ENCODE measurements at regions not wholly inside any gene's neighbourhood (a gene's known extent, or its start where the extent isn't known, plus 50 kb on each side); places are given as distances from the start of the nearest gene placed in this dataset.
A peak's percentile ranks its signal among the peaks of the same experiment; 100 is the strongest.
"Not testable (repeated sequence)": the region's sequence is repeated elsewhere in the genome, so short reads cannot be mapped to it uniquely, and the experiment has no call there.

DNA sequence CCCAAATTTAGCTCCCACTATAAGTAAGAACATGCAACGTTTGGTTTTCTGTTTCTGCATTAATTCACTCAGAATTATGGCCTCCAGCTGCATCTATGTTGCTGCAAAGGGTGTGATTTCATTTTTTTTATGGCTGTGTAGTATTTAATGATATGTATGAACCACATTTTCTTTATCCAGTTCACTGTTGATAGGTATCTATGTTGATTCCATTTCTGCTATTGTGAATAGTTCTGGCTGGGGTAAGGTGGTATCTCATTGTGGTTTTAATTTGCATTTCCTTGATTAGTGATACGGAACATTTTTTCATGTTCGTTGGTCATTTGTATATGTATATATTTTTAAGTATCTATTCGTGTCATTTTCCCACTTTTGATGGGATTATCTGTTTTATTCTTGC is 674.3 kb downstream of the NUP35 start:
- no peak for DNase-seq (ENCODE audit: low read depth)

DNA sequence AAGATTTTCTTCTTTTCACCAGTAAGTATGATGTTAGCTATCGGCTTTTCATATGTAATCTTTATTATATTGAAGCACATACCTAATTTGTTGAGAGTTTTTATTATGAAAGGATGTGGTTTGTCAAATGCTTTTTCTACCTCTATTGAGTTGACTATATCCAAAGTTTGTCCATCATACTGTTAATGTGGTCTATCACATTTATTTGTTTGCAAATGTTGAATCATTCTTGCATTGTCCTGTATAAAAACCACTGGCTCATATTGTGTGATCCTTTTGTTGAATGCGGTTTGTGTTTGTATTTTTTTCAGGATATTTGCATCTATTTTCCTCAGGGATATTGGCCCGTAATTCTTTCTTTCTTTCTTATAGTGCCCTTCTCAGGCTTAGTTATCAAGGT is 675.5 kb downstream of the NUP35 start:
- no peak for DNase-seq (ENCODE audit: low read depth)

DNA sequence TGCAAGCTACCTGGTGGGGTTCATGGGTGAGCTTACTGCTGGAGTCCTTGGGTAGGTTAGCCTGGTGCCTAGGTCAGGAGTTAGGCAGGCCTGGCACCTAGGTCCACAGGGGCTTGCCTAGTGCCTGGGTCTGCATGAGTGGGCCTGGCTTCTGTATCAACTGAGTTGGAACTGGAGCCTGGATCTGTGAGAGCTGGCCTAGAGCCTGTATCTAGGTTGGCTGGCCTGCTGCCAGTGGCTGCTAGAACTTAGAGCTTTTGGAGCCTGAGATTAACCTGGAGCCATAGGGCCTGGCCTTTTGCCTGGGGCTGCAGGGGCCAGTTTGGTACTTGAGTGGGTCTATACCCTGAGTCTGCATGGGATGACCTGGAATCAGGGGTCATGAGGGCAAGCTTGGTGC is 679.4 kb downstream of the NUP35 start:
- DNase-seq (ENCODE audit: low read depth), result no peak

DNA sequence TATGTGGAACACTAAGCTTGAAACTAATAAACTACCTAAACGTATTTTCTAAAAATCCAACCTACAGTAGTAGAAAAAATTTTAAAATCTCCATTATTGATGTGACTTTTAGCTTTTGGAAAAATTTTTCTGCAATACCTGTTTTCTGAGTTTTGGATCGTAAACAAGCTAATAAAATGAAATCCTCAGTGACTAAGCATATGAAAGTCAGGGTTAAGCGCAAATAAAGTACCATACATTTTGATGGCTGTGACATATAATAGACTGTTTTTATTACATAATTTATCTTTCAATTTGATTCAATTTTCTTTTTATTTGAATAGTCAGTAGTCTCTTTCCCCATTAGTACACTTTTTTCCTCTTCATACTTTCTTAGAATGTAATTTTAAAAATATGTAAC is 683.6 kb downstream of the NUP35 start:
- no peak for DNase-seq (ENCODE audit: low read depth)

DNA sequence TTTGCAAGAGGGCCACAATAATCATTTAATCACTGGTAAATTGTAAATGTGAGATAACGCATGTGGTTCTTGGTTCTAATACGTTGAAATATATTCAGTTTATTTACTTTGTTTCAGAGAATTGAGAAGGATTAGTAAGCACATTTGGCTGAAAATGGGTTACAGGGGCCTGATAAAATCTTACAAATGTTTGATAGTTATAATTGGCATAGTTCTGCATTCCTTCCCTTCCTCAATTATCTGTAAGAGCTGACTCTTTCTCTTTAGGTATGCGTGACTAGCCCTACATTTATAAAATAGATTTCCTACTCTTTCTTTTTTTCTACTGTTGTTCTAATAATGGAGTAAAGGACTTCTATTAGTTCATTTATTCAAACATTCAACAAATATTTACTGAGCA is 685.2 kb downstream of the NUP35 start:
- no peak for DNase-seq (ENCODE audit: low read depth)

DNA sequence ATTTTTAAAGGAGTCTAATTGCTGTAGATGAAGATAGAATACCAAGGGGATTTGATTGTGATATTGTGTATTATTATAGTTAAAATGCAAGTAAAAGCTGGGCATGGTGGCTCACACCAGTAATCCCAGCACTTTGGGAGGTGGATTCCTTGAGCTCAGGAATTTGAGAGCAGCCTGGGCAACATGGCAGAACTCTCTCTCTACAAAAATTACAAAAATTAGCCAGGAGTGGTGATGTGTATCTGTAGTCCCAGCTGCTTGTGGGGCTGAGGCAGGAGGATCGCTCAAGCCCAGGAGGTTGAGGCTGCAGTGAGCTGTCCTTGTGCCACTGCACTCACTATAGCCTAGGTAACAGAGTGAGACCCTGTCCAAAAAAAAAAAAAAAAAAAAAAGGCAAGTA is 687.0 kb downstream of the NUP35 start:
- no peak for DNase-seq (ENCODE audit: low read depth)

DNA sequence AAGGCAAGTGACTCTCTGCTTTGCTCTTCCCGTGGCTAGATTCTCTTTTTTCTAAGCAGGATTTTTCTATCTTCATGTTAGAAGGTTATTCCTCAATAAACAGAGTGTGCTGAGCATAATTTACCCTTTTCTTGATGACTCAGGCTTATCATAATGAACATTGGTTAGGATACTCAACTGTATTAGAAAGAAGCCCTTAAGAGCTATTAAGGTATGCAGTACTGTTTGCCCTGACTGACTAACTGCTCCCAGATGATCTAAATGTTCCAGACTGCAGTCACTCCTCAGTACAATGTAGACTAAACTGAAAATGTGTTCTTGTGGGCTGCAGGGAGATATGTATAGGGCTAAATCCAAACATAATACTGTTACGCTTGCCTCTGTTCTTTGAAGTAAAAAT is 687.8 kb downstream of the NUP35 start:
- no peak for DNase-seq (ENCODE audit: low read depth)

DNA sequence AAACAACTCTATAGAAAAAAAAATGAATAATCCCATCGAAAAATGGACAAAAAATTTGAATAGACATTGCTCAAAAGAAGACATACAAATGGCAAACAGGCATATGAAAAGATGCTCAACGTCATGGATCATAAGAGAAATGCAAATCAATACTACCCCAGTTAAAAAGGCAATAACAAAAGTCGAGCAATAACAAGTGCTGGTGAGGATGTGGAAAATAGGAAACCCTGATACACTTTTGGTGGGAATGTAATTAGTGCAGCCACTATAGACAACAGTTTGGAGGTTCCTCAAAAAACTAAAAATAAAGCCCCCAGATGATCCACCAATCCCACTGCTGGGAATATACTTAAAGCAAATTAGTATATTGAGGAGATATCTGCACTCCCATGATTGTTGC is 701.5 kb downstream of the NUP35 start:
- DNase-seq (ENCODE audit: low read depth), result no peak

DNA sequence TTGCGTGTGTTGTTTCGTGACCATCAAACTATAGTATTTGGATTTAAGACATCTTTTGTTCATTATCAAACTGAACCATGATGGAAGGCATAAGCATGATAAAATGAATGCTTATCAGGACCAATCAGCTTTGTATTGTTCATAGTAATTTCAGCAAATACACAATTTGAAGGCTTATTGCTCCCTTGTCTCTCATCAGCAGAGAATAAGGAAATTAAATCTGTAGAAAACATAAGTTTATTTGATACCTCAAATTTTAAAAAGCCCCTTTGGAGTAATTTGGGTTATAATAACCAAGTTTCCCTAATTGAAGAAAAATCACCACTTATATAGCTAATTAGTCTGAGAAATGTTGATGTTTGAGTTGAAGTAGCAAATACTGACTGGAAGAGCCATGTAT is 705.7 kb downstream of the NUP35 start:
- DNase-seq (ENCODE audit: low read depth), result no peak

DNA sequence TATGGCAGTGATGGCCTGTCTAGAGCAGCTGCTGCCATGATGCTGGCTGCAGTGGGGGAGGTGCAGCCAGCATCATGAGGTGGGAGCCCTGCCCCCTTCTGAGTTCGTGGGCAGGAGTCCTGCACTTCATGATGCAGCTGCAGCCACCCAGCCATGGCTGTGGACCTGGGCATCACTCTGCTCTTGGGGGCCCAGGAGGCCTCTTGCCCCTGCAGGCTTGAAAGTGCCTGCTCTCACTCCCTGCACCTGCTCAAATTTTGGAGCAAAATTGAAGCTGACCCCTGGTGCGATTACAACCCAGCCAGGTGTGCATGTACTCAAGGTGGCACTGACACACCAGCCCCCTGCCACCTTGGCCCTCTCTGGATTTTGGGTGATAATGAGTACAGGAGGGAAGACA is 712.9 kb downstream of the NUP35 start:
- DNase-seq (ENCODE audit: low read depth), result no peak

DNA sequence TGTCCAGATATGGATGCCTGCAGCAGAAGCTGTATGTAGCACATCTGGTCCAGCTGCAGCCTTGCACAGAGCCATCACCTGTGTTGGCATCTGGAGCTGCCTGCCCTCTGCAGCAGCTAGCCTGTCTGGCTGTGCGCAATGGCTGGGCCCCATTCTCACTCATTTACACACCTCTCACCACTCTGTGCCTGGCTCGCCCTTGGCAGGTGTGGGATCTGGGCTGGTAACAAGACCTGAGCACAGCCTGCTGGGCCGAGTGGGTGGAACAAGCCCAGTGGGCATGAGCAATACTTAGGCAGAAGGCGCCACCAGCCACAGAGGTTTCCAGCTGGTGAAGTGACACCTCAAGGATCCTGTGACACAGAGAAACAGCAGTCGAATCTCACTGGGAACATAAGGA is 714.1 kb downstream of the NUP35 start:
- no peak for DNase-seq (ENCODE audit: low read depth)

DNA sequence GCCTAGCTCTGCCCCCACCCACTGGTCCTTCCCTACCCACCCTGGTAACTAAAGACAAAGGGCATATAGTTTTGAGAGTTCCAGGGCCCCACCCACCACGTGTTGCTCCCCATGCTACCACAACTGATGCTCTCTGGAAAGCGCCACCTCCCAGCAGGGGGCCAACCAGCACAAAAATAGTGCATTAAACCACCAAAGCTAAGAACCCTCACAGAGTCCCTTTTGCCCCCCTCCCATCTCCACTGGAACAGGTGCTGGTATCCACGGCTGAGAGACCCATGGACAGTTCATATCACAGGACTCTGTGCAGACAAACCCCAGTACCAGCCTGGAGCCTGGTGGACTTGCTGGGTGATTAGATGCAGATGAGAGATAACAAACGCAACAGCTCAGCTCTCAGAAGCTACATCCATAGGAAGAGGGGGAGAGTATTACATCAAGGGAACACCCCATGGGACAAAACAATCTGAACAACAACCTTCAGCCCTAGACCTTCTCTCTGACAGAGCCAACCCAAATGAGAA is 715.9 kb downstream of the NUP35 start:
- no peak for DNase-seq (ENCODE audit: low read depth)

DNA sequence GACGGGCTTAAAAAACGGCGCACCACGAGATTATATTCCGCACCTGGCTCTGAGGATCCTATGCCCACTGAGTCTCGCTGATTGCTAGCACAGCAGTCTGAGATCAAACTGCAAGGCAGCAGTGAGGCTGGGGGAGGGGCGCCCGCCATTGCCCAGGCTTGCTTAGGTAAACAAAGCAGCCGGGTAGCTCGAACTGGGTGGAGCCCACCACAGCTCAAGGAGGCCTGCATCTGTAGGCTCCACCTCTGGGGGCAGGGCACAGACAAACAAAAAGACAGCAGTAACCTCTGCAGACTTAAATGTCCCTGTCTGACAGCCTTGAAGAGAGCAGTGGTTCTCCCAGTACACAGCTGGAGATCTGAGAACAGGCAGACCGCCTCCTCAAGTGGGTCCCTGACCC is 725.6 kb downstream of the NUP35 start:
- DNase-seq (ENCODE audit: low read depth), result not testable (repeated sequence)

DNA sequence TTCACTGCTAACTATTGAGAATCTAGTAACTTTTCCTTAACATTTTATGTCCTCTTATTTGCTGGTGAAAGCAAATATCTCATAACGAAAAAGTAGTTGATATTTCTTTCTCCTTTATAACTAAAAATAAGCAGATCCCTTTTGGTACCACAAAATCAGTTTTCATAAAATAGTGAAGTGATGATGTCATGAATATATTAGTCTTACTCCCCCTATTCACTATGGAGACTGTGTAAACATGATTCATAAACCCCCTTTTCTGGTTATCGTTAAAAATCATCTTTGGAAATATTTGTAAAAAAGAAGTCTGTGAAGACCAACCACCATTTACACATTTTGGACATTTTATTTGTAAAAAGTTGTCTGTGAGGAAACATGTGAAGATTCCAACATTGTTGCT is 734.9 kb downstream of the NUP35 start:
- DNase-seq (ENCODE audit: low read depth), result no peak

DNA sequence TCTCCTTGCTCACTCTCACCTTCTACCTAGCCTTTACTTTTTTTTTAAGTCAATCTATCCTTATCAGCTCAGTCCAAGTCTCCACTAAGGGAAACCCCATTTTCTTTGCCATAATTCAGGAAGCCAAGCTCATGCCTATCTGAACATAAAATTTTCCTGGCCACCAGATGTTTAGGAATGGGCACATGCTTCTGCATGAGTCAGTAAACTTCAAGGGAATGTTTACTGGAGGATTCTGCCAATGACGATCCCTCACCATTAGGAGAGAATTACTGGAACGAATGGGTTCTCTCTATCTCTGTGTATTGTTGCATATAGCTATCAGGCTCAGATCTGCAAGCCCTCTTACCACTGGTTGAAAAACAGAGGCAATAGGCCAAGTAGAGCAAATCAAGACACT is 731.7 kb upstream of the ZNF804A start:
- no peak for DNase-seq (ENCODE audit: low read depth)

DNA sequence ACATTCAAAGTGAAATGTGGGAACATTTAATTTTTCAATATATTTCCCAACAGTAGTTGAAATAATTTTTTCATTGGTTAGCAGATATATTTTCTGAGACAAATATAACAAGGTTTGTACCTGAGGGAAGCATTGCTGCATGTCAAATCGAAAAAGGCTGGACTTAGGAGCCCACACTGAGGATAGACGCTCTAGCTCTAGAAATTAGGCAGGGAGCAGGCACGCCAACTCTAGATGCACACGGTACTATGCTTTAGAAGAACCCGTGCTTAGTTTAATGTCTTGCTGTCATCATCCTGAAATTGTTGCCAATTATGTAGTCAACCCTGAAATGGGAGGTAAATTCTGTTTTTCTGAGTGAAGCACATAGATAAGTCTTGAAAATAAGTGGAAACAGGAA is 731.1 kb upstream of the ZNF804A start:
- no peak for DNase-seq (ENCODE audit: low read depth)

DNA sequence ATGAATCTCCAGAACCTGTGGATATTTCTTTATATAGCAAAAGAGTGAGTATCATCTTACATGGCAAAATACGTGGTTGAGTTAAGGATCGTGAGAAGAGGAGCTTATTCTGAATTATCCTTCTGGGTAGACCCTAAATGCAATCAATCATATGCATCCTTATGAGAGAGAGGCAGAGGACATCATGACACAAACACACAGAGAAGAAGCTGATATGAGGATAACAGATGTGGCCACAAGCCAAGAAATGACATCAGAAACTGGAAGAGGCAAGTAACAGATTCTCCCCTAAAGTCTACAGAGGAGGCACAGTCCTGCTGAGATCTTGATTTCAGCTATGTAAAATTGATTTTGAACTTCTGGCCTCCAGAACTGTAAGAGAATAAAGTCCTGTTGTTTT is 730.2 kb upstream of the ZNF804A start:
- DNase-seq (ENCODE audit: low read depth), result no peak

DNA sequence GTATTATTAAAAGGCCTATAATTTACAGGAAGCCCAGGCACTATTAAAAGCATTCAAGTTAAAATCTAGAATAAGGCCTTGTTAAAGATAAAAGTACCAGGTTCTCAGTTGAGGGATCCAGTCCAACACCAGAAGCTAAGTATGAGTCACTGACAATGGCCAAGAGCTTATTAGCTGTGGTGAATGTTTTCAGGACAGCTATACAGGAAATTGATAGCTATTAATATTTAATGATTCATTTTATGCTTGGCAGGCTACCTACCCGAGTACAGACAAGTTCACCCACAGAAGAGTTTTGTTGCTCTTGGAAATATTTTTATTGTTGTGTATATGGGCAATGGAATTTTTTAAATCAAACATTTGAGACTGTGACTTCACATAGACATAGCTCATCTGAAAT is 729.6 kb upstream of the ZNF804A start:
- no peak for DNase-seq (ENCODE audit: low read depth)

DNA sequence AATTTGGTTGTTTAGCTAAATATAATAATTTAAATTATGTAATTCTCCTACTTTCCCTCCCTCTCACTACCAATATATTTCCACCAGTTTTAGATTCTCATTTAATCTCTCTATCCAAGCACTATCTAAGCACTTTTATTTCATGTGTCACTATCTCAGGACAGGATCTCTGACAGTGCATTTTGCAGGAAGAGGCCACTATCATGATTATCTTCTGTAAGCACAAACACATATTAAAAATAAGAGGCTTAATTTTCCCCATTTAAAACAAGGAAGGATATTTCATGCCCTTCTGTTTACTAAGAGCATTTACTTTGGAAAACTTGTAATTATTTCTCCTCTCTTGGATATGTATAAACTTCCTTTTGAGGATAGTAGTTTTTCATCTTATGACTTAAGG is 726.2 kb upstream of the ZNF804A start:
- no peak for DNase-seq (ENCODE audit: low read depth)

DNA sequence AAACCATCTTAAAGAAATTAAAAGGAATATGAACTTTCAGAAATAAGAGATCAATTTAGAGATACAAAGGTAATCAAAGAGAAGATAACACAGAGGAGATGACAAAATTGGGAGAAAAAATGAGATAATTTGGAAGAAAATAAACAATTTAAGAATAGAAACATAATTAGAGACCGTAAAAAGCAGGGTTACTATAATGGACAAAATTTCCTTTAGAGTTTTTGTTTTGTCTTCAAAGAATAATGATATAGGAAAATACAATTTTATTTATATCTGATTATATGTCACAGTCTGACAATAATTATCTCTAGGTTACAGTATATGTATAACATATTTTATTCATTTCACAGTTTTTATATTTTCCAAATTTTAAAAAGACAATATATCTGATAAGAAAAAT is 716.4 kb upstream of the ZNF804A start:
- DNase-seq (ENCODE audit: low read depth), result no peak

DNA sequence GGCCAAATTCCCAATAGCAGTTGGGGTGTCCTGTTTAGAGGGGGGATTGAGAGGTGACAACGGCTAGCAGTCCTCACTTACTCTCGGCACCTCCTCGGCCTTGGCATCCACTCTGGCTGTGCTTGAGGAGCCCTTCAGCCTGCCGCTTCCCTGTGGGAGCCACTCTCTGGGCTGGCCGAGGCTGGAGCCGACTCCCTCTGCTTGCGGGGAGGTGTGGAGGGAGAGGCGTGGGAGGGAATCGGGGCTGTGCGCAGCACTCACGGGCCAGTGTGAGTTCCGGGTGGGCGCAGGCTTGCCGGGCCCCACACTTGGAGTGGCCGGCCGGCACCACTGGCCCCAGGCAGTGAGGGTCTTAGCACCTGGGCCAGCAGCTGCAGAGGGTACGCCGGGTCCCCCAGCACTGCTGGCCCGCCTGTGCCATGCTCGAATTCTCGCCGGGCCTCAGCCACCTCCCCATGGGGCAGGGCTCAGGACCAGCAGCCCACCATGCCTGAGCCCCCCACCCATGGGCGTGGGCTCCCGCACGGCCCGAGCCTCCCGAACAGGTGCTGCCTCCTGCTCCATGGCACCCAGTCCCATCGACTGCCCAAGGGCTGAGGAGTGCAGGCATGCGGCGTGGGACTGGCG is 705.9 kb upstream of the ZNF804A start:
- no peak for DNase-seq (ENCODE audit: low read depth)

DNA sequence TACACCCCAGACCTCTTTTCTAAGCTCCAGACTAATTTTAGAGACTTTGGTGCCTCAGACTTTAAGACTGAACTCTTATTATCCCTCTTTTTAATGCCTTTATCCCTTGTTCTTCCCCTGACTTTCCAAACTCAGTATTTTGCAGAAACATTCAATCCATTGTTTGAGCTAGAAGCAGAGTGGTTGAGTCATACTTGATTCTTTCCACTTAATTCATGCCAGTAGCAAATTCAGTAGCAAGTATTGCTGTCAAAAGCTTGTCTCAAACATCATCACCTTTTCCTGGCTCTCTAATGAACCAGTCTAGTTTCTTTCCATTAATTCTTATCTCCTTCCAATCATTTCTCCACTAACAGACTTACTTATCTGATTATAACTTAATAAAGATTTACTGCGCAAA is 699.7 kb upstream of the ZNF804A start:
- DNase-seq (ENCODE audit: low read depth), result peak; percentile 15

DNA sequence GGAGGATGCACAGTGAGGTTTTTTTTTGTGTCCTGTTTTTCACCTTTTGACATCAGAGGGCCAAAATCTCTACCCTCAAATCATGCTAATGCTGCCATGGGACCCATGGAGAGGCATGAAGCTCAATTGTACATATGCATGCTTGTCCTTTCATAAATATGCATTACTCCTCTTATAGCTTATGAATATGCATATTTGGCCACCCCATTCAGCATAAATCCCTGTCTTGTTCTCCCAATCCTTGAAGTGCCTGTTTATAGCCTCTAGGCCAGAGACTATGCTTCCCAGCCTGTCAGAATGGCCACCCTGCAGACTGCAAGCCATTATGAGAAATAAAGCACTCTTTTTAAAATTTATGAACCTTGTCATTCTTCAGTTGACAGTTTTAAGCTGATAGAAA is 696.4 kb upstream of the ZNF804A start:
- no peak for DNase-seq (ENCODE audit: low read depth)

DNA sequence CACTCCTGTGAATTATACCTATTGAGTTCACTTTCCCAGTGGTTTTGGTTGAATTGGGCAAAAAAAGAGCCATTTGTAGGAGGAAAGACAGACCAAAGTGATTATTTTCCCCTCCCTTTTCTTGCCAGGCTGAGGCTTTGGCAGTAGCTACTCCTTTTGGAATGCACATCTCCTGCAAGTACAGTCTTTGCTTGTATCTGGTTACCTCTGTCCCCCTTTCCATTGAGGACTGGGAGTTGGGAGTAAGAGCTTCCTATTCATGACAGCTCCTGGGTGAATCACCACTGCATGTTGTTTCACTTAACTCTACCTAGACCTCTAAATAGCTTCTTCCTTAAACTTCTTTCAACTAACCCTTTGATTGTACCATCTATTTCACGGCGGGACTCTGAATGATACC is 695.3 kb upstream of the ZNF804A start:
- DNase-seq (ENCODE audit: low read depth), result no peak

DNA sequence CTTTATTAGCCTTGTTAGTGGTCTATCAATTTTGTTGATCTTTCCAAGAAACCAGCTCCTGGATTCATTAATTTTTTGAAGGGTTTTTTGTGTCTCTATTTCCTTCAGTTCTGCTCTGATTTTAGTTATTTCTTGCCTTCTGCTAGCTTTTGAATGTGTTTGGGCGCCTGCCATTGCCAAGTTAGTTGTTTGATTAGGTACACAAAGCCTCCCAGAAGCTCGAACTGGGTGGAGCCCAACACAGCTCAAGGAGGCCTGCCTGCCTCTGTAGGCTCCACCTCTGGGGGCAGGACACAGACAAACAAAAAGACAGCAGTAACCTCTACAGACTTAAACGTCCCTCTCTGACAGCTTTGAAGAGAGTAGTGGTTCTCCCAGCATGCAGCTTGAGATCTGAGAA is 682.3 kb upstream of the ZNF804A start:
- not testable (repeated sequence) for DNase-seq (ENCODE audit: low read depth)
